HEK293 (cell line): ENCODE measurements at regions not wholly inside any gene's neighbourhood (a gene's known extent, or its start where the extent isn't known, plus 50 kb on each side); places are given as distances from the start of the nearest gene placed in this dataset.

Experiments
- CTCF ChIA-PET: fragments of 350-600 bp; formaldehyde crosslinking; extraction: SDS; loops from one replicate; lab custom pipeline; 2021; ENCODE audit warnings: antibody characterized with exemption; lab: Yijun Ruan, JAX
- POLR2A ChIA-PET: fragments of 300-600 bp; formaldehyde crosslinking; extraction: SDS; loops from one replicate; lab custom pipeline; 2020; ENCODE audit warnings: antibody characterized with exemption, inconsistent platforms; lab: Yijun Ruan, JAX
- H3K27ac ChIP-seq: fragments of 200-500 bp; sonication (Bioruptor generic); 2 replicates; pipeline ENCODE4 v1.5.1; 2014; ENCODE audit warnings: low read depth, low read length, control low read depth, inconsistent platforms; ENCODE audit errors: extremely low read depth
- H3K36me3 ChIP-seq, 2 experiments: fragments of 200-500 bp in 1 of 2; sonication (Bioruptor generic) in 1 of 2; 1 replicate in 1 of 2; 2 replicates in 1 of 2; pipeline ENCODE4 v1.5.1; 2014 to 2017; ENCODE audit warnings: inconsistent platforms in 2 of 2, low read length in 2 of 2; ENCODE audit not compliant: control insufficient read depth in 2 of 2, insufficient read depth in 1 of 2
- H3K4me1 ChIP-seq: fragments of 200-500 bp; sonication (Bioruptor generic); 2 replicates; pipeline ENCODE4 v1.5.1; 2014; ENCODE audit warnings: mild to moderate bottlenecking, low read length, inconsistent platforms; ENCODE audit not compliant: control insufficient read depth, insufficient read depth
- H3K4me3 ChIP-seq: 2 replicates; pipeline ENCODE4 v1.5.1; 2011; ENCODE audit warnings: low read depth, mild to moderate bottlenecking, control low read depth, low read length, moderate library complexity
- H3K9me3 ChIP-seq: fragments of 200-500 bp; sonication (Bioruptor generic); 2 replicates; pipeline ENCODE4 v1.5.1; 2014; ENCODE audit warnings: low read depth, low read length, inconsistent platforms; ENCODE audit not compliant: control insufficient read depth, insufficient read depth
- SP7 ChIP-seq: fragments of 450-650 bp; formaldehyde crosslinking; IDR thresholded peaks from 2 replicates; pipeline ENCODE4 v1.5.1; 2016; ENCODE audit warnings: missing biosample characterization, missing genetic modification characterization
- TCF7L2 ChIP-seq: IDR thresholded peaks from 2 replicates; pipeline ENCODE4 v1.6.1; 2011; ENCODE audit warnings: low read depth, mild to moderate bottlenecking, inconsistent platforms, low read length, moderate library complexity, borderline replicate concordance
- YY1 ChIP-seq: fragments of 450-650 bp; formaldehyde crosslinking; IDR thresholded peaks from 2 replicates; pipeline ENCODE4 v1.5.1; 2018; ENCODE audit warnings: missing biosample characterization, missing genetic modification characterization
- ZNF114 ChIP-seq: fragments of 450-650 bp; formaldehyde crosslinking; IDR thresholded peaks from 2 replicates; pipeline ENCODE4 v1.5.0; 2017; ENCODE audit warnings: missing biosample characterization, missing genetic modification characterization
- ZNF121 ChIP-seq: fragments of 450-650 bp; formaldehyde crosslinking; IDR thresholded peaks from 2 replicates; pipeline ENCODE4 v1.5.1; 2016; ENCODE audit warnings: missing biosample characterization, missing genetic modification characterization
- ZNF133 ChIP-seq: fragments of 450-650 bp; formaldehyde crosslinking; IDR thresholded peaks from 2 replicates; pipeline ENCODE4 v1.5.1; 2016; ENCODE audit warnings: missing biosample characterization, missing genetic modification characterization
- ZNF19 ChIP-seq: fragments of 450-650 bp; formaldehyde crosslinking; IDR thresholded peaks from 2 replicates; pipeline ENCODE4; 2016; ENCODE audit warnings: missing biosample characterization, missing genetic modification characterization, low read depth
- ZNF335 ChIP-seq: fragments of 450-650 bp; formaldehyde crosslinking; conservative IDR thresholded peaks from 2 replicates; pipeline ENCODE4 v1.5.1; 2016; ENCODE audit warnings: missing biosample characterization, missing genetic modification characterization
- ZNF366 ChIP-seq: fragments of 450-650 bp; formaldehyde crosslinking; conservative IDR thresholded peaks from 2 replicates; pipeline ENCODE4 v1.5.1; 2016; ENCODE audit warnings: missing biosample characterization, missing genetic modification characterization
- ZNF37A ChIP-seq: fragments of 450-650 bp; IDR thresholded peaks from 2 replicates; pipeline ENCODE4 v1.5.1; 2018; ENCODE audit warnings: missing biosample characterization, missing genetic modification characterization
- ZNF394 ChIP-seq: fragments of 450-650 bp; formaldehyde crosslinking; IDR thresholded peaks from 2 replicates; pipeline ENCODE4 v1.5.1; 2016; ENCODE audit warnings: missing biosample characterization, missing genetic modification characterization, mild to moderate bottlenecking, moderate library complexity, borderline replicate concordance
- ZNF398 ChIP-seq: fragments of 450-650 bp; formaldehyde crosslinking; IDR thresholded peaks from 2 replicates; pipeline ENCODE4 v1.5.1; 2017; ENCODE audit warnings: missing biosample characterization, missing genetic modification characterization
- ZNF521 ChIP-seq: fragments of 450-650 bp; formaldehyde crosslinking; IDR thresholded peaks from 2 replicates; pipeline ENCODE4 v1.5.1; 2017; ENCODE audit warnings: missing biosample characterization, mild to moderate bottlenecking, missing genetic modification characterization
- ZNF530 ChIP-seq: fragments of 450-650 bp; formaldehyde crosslinking; IDR thresholded peaks from 2 replicates; pipeline ENCODE4 v1.5.1; 2016; ENCODE audit warnings: low read depth, missing biosample characterization, missing genetic modification characterization
- ZNF776 ChIP-seq: fragments of 450-650 bp; formaldehyde crosslinking; IDR thresholded peaks from 2 replicates; pipeline ENCODE4 v1.5.0; 2017; ENCODE audit warnings: missing biosample characterization, missing genetic modification characterization, borderline replicate concordance
- TF ChIP-seq, protein P1 (sequence below): fragments of 450-650 bp; formaldehyde crosslinking; IDR thresholded peaks from 2 replicates; pipeline ENCODE4 v1.5.1; 2016; ENCODE audit warnings: missing biosample characterization, missing genetic modification characterization
- TF ChIP-seq, protein P2 (sequence below): fragments of 450-650 bp; formaldehyde crosslinking; optimal IDR thresholded peaks from 2 replicates; pipeline ENCODE3; 2016; ENCODE audit warnings: missing biosample characterization, mild to moderate bottlenecking, missing genetic modification characterization

GRCh38 chr5:125129151-125129806 lies 382.8 kb upstream of the ZNF608 start:
- Histone ChIP-seq H3K9me3 (no peaks in the 10 kb centered on the region), H3K4me3 (no peak overlapping the region), H3K36me3 (no peaks in the 10 kb centered on the region), H3K4me1 (peaks cover 4% of the 10 kb centered on the region), H3K27ac (no peak overlapping the region)
- CTCF ChIA-PET = no interaction called here
- TF ChIP-seq YY1 (tag by site-specific recombination) (no peak), ZNF398 (tag by site-specific recombination) (no peak), ZNF37A (tag by site-specific recombination) (no peak), SP7 (tag by site-specific recombination) (peak; percentile 12; the same call in 1 of the 2 replicates)
- POLR2A ChIA-PET = no interaction called here

GRCh38 chr5:125130591-125130990 lies 384.2 kb upstream of the ZNF608 start:
- TF ChIP-seq ZNF530 (tag by site-specific recombination) = no peak
- TF ChIP-seq, protein P1, sequence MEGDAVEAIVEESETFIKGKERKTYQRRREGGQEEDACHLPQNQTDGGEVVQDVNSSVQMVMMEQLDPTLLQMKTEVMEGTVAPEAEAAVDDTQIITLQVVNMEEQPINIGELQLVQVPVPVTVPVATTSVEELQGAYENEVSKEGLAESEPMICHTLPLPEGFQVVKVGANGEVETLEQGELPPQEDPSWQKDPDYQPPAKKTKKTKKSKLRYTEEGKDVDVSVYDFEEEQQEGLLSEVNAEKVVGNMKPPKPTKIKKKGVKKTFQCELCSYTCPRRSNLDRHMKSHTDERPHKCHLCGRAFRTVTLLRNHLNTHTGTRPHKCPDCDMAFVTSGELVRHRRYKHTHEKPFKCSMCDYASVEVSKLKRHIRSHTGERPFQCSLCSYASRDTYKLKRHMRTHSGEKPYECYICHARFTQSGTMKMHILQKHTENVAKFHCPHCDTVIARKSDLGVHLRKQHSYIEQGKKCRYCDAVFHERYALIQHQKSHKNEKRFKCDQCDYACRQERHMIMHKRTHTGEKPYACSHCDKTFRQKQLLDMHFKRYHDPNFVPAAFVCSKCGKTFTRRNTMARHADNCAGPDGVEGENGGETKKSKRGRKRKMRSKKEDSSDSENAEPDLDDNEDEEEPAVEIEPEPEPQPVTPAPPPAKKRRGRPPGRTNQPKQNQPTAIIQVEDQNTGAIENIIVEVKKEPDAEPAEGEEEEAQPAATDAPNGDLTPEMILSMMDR = no peak
- TF ChIP-seq ZNF521 (tag by site-specific recombination) = no peak
- TF ChIP-seq ZNF335 (tag by site-specific recombination) = no peak
- TF ChIP-seq ZNF394 (tag by site-specific recombination) = no peak
- no peak for TF ChIP-seq ZNF366 (tag by site-specific recombination)
- no peak for TF ChIP-seq TCF7L2
- TF ChIP-seq ZNF776 (tag by site-specific recombination) = no peak
- TF ChIP-seq ZNF121 (tag by site-specific recombination) = no peak
- TF ChIP-seq ZNF114 = no peak
- TF ChIP-seq ZNF19 = no peak
- no peak for TF ChIP-seq ZNF133 (tag by site-specific recombination)
- TF ChIP-seq, protein P2, sequence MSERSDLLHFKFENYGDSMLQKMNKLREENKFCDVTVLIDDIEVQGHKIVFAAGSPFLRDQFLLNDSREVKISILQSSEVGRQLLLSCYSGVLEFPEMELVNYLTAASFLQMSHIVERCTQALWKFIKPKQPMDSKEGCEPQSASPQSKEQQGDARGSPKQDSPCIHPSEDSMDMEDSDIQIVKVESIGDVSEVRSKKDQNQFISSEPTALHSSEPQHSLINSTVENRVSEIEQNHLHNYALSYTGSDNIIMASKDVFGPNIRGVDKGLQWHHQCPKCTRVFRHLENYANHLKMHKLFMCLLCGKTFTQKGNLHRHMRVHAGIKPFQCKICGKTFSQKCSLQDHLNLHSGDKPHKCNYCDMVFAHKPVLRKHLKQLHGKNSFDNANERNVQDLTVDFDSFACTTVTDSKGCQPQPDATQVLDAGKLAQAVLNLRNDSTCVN (tag by site-specific recombination) = no peak

More at GRCh38 chr5:125130591-125130990, 384.2 kb upstream of the ZNF608 start:
- Histone ChIP-seq H3K36me3 (no peaks in the 10 kb centered on the region), H3K4me1 (peaks cover 8% of the 10 kb centered on the region), H3K27ac (no peak overlapping the region), H3K4me3 (no peak overlapping the region), H3K9me3 (no peaks in the 10 kb centered on the region)
- ChIA-PET CTCF (no interaction called here), POLR2A (no interaction called here)
